Tongue (tissue), 1 donor: ENCODE measurements at regions not wholly inside any gene's neighbourhood (a gene's known extent, or its start where the extent isn't known, plus 50 kb on each side); places are given as distances from the start of the nearest gene placed in this dataset.

Source experiments
- DNase-seq: peaks from one replicate; pipeline ENCODE4 v3.0.0-alpha.2; 2015

DNA sequence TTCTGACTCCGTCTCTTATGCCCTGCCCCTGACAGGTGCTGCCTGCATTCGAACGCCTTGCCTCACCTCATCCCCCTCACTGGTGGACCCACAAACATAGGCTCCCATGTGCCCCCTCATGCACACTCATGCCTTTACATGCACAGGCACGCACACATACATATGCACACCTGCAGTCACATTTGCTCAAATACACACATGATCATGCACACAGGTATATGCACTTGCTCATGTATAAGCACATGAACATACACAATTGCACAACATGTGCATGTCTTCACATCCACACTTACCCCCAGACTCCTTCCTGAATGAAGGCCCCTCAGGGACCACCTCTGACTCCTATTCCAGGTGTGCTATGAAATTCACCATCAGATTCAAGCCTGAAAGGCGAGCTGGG, 506.9 kb downstream of the PTPRU start:
- DNase-seq = no peak

DNA sequence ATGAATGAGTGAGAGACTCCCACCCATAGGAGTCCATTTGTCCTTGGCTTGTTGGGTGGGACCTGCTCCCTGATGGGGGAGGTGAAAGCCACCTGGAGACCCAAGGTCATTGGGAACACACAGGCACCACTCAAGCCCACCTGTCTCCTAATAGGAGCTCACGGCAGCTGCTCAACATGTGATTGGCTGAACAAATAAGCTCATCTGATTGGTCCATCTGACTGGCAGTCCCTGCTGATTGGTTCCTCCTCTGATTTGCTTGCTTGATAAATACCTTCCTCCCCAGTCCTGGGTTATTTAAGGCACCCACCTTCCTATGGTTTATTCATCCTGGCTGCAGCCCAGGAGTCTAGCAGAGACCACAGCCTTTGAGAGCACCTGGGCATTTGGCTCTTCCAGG, 502.9 kb downstream of the PTPRU start:
- no peak for DNase-seq

DNA sequence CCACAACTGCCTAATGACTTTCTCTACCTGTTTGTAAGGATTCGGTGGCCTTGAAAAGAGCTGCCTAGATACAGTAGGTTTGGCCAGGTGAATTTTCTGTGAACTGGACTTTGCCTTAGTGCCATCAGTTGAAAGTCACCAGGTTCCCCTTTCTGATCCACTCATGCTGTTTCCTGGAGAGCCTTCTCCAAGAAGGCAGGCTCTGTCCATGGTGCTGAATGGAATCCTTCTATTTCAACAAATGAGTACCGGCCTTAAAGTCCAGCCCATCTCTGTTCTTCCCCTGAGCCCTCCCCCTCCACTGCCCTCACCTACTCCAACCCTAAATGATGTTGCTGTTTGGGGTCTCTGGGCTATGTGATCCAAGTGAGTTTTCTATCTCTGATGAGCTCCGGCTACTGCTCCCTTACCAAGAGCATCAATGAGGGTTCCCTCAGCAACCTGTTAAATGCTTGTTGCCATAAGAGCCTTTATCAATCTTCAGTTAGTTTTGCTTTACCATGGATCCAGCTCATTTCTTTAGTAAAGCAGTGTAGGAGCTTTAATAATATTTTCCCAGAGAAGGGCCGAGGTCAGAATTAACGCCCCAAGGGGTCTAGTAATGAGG, 500.4 kb downstream of the PTPRU start:
- DNase-seq = peak; percentile 85

DNA sequence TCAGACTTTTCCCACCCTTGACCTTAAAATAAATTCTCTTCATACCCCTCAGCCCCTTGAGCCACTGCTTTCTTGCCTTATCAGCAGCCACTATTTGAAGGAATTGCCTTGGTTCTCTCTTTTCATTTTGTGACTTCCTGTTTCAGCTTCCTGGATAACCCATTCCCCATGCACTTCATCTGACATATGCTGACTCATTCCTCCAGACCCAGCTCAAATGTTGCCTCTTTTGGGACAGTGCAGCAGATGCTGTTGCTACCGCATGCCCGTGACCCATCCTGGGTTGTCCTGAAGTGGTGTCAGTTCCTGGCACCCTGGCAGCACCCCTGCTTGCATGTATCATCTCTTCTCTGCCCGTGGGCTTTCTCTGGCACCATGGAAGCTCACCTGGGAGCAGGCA, 496.1 kb downstream of the PTPRU start:
- no peak for DNase-seq

DNA sequence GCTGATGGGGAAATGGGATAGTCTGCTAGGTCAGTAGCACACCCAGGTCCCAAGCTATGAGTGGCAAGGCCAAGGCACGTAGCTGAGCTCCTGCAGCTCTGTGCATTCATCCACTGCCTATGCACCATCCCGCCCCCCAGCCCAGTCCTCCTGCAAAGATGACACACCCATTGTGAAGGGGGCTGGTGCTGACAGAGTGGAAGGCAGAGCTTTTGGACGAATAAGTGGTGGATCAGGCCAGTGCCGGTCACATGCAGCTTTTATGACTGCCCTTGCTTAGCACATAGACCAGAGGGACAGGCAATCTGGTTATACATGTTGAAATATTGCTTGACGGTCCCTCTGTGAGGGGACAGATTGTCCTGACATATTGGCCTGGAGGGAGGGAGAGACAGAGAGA, 494.3 kb downstream of the PTPRU start:
- DNase-seq = no peak

DNA sequence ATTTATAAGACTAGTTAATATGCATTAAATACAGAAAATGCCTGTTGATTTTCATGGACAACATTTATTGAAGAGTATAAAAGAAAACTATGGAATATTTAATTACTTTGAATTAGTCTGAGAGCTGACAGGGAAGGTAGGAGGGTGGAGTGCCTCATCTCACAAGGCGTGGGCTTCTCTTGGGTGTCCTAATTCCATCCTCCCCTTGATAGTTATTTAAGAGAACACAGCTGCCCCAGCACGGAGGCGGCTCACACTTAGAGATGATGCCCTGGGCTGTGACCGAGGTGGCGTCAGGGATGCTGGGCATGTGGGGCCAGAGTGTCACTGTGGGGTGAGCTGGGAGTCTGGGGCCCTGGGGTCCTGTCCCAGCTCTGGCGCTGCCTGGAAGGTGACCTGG, 493.0 kb downstream of the PTPRU start:
- DNase-seq = no peak

DNA sequence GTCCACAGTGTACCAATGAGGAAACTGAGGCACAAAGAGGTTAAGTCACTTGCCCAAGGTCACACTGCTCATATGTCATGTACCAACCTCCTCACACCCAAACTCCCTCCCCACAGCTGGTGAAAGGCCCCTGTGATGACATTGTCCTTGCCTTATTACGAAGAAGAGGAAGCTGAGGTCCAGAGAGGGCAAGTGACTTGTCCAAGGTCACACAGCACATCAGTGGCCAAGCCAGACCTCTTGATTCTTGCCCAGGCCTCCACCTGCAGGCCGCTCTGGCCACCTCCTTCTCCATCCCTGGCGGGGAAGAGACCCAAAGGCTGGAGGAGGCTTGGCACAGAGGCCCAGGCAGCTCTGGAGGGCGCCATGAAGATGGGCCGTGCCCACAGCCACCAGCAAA, 492.4 kb downstream of the PTPRU start:
- DNase-seq = no peak

DNA sequence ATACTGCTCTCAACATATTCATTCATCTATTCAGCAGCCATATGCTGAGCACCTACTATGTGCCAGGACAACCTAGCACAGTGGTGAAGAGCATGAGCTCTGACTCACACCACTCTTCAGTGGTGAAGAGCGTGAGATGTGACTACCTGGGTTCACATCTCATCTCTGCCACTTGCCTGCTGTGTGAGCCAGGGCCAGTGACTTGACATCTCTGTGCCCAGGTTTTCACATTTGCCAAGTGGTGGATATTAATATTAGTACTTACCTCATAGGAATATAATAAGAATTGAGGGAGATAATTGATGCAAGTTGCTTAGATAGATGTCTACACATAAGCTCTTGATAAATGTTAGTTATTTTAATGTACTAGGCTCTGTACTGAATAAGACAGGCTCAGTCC, 488.9 kb downstream of the PTPRU start:
- no peak for DNase-seq

DNA sequence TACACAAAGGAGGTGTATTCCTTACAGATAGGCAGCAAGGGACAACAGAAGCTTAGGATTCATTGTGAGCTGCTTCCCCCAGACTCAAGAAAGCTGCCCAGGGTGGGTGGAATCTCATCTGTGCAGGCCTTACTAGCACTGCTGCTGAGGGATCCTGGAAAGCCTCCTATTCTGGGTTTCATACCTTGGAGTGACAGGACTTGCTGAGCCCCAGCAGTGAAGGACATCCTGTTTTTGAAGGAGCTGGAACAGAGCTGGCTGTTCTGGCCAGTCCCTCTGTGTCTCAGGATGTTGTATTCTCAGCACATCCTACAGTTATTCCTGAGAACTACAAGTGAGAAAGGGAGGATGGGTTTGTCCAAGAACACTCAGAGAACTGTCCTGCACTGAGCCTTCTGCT, 486.3 kb downstream of the PTPRU start:
- DNase-seq = no peak

DNA sequence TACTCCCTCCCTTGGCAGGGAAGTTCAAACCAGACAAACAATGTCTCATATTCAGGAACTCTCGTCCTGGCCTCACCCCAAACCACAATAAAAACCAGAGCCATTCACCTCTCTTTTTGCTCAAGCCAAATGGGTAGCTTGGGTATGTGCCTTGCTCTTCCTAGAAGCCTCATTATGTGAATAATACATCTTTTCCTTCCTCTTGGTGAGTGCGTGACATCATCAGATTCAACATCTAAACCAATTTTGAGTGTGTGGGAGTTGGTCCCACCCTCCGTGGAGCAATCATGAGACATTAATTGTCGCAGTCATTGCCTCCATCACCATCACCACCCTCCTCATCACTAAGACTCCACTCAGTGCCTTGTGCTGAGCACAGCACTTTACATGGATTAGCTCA, 482.9 kb downstream of the PTPRU start:
- DNase-seq = no peak

DNA sequence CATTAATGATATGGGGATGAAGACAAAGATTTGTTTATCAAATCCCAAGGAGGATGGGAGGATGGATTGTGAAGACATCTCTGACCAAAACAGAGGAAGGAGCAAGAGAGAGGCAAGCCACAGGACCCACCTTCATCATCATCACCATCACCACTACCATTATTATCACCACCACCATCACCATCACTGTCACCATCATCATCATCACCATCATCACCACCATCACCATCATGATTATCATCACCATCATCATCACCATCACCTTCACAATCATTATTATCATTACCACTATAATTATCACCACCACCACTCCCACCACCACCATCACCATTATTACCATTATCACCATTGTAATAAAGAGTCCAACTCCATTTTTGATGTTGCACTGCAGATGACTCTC, 482.5 kb downstream of the PTPRU start:
- DNase-seq = no peak

DNA sequence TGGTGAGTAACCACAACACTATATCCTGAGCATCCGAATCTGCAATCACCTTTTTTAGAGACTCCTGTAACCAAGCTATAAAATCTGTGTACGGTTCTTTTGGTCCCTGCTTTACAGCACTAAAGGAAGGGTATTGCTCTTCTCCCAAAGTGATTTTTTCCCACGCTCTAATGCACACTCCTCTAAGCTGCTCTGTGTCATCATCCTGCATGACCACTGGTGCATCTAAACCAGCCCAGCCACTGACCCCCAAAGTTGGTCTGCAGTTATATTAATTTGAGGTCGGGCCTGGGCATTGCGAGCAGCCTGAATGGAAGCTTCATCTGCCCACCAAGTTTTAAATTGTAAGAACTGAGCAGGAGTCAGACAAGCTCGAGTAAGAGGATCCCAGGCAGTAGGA, 480.0 kb downstream of the PTPRU start:
- DNase-seq = no peak

DNA sequence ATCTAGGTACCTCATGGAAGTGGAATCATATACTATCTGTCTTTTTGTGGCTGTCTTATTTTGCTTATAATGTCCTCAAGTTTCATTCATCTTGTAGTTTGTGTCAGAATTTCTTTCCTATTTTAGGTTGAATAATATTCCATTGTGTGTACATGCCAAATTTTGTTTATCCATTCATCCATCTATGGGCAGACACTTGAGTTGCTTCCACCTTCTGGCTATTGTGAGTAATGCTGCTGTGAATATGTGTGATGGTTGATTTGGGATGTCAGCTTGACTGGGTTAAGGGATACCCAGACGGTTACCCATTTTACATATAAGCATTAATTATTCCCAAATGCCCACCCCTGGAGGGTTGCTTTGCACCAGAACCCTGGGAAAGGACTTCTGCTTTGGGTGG, 477.5 kb downstream of the PTPRU start:
- no peak for DNase-seq

DNA sequence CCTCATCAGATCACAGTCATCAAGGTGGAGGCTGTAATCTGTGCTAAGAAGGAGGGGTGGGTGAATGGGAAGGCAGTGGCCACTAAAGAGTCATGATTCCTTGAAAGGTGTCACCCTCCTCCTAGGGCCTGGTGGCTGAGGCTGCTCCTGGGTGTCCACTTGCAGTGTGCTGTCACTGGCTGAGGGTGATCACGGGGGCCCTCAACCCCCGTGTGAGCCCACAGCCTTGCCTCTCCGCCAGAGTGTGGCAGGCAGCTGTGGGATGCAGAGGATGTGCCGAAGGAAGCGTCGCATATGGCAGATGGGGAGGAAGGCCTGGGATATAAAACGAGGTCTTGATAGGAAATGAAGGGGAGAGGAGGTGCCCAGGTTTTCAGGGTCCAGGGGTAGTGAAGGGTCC, 476.5 kb downstream of the PTPRU start:
- DNase-seq = no peak

DNA sequence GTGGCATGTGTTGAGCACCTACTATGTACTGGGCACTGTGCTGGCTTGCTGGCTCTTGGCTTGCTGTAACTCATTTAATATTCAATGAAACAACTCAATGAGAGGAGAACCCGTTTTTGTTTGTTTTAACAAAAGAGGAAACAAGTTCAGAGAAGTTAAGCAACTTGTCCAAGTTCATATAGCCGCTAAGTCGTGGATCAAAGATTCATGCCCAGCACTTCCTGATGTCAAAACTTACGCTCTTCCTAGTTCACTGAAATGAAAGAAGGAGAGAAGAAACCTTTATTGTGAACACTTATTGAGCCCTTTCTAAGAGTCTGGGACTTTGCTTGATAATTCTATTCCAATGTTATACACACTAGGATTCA, 475.9 kb downstream of the PTPRU start:
- no peak for DNase-seq

DNA sequence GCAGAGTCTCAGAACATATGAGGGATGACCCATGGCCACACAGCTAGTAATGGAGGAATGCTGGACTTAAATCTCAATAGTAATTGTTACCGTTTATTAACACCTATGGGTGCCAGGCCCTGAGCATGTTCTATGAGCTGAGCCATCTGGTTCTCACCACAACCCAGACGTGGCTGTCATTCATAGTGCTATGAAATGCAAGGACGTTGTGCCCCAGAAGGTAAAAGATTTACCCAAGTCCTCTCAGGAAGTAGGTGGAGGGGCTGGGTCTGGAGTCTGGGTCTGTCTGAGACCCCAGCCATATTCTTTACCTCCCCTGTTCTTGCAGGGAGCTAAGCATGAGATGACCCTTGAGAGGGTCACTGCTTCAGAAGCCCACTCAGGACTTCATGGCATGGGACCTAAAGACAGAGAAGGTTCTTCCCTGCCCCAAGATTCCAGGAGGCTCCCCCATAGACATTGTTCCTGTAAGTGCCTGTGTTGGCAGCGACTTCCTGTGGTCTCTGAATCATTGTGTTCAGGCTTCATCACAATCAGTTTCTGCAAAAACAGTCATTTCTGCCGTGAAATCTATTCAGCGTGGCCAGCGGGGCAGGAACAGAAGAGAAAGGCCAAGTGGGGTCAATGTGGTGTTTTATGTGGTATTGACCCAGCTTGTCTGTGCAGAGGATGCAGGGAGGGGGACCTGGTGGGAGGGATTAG, 475.4 kb downstream of the PTPRU start:
- no peak for DNase-seq

DNA sequence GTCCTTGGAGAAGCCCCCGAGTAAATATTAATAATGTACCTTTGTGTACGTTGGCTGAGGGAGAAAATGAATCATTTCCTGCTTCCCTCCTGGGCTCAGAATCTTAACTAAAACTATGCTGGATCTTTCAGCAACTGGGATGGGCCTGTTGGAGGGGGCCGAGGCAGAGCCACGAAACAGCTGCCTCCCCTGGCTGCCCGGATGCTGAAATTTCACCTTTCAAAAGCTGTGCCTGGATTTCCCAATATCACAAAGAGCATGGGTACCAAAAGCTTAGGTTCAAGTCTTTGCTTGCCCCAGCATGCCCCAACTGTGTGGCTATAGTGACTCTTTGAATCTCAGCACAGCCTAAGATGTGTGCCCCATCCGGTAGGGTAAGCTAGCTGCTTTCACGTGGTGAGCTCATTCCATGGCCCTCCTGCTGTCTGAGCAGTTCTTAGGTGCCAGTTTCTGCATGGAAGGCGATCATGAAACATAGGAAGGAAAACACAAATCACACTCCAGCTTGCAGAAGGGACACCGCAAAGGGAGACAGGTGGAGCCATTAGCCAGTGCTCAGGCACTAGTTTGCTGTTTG, 473.5 kb downstream of the PTPRU start:
- peak; percentile 57 for DNase-seq

DNA sequence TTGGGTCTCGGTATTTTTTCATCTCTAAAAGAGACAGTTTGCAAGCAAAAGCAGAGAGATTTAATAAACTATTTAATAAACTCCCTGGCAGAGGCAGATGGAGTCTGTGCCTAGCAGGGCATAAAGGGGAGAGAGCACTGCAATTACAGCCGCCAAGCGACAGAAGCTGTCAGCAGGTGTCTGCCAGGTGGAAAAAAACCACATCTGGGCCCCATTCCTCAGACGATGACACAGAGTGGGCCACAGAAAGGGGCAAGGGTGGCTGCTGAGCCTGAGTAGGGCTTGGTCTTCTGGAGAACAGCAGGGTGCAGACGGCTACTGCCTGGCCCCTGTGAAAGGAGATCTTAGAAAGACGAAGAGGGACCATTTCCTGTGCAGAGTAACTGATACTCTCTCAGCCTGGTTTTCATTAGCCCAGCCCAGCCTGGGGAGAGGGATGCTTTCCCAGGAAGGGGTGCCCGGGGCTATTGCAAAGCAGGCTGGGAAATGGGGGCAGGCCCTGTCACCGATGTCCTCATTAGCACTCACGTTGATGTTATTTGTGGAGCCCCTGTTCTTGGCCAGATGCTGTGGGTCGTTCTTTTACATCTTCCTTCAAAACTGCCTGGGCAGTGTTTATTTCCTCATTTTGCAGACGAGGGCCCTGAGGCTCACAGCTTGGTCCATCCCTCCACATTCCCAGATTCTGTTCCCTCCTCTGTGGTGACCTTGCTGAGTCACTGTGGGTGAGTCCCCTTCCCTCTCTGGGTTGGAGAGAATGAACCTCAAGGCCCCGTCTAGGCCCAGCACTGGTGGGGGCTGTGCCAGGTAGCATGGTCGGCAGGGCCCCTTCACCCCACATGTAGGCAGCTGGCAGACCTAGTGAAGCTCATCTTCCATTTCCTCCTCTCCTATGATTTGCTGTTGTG, 472.7 kb downstream of the PTPRU start:
- peak; percentile 33 for DNase-seq

DNA sequence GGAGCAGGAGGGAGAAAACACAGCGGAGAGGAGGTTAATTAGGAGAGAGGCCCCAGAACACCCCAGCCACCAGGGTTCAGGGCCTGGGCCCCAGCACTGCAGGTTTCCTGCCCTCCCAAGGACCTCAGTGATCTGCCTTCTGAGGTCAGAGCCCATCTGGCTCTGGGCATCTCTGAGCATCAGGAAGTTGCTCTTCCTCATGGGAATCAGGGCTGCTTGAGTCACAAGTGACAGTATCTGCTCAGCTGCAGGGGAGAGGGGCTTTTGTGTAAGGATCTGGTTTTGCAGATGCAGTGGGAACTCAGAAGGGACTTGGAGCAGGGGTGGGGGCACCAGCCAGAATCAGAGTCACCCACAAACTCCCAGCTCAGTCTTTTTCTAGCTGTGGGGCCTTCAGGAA, 472.1 kb downstream of the PTPRU start:
- no peak for DNase-seq

DNA sequence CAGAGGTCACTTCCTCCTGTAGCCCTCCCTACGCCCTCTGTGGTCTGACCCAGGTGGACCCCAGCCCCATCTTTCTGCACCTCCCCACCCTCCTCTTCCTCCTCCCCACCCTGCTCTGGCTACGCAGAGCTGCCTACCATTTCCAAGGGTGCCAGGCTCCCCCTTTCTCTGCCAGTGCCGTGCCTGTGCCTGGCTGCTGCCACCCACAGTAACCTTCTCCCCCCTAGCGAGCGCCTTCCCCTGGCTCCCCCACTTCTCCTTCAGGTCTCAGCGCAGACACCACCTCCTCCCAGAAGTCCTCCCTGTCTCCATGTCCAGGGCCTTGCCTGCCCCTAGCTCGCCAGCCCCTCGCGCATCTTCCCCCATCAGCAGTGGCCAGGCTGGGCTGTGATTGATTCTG, 471.5 kb downstream of the PTPRU start:
- DNase-seq = no peak

DNA sequence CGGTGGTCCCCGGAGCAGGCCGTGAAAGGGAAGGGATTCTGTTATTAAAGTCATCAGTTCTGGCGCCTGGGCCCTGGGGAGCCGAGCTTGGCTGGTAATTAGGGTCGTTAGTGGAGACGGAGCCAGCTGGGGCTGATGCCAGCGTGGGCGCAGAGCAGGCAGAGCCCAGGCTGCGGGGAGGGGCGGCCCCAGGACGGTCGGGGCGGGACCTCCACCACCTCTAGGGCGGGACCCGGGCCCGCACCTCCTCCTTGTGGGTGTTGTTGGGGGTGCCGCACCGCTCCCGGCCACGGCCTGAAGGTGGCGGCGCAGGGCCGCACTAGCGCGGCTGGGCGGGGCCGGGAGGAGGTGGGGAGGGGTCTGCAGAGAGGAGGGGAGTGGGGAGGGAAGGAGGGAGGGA, 470.6 kb downstream of the PTPRU start:
- DNase-seq = peak; percentile 74

DNA sequence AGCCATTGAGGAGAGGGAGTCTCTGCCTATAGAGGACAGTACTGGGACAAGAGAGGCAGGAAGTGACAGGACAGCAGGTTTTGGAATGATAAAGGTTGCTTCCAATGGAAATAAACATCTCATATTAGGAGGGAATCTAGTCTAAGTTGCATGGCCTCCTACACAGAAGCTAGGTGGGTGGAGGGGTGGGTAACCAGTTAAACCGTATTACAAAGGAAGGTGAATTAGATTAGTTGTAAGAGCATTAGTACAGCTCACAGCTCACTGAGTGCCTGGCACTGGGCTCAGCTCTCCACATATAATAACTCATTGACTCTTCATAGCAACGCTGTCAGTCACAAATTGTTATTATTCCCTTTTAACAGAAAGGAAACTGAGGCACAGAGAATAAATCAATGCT, 468.1 kb downstream of the PTPRU start:
- DNase-seq = no peak
